Esophagus (tissue), 2 donors: ENCODE measurements at regions not wholly inside any gene's neighbourhood (a gene's known extent, or its start where the extent isn't known, plus 50 kb on each side); places are given as distances from the start of the nearest gene placed in this dataset.
"Not testable (repeated sequence)": the region's sequence is repeated elsewhere in the genome, so short reads cannot be mapped to it uniquely, and the experiment has no call there.

Source experiments
- H3K27ac ChIP-seq, 2 donors: one replicate each; pipeline ENCODE4 v1.5.1; 2013; ENCODE audit warnings: low read depth in 2 of 2, mild to moderate bottlenecking in 2 of 2, inconsistent platforms in 1 of 2, low read length in 1 of 2, moderate library complexity in 1 of 2
- H3K27me3 ChIP-seq, 2 donors: one replicate each; pipeline ENCODE4 v1.6.1; 2013; ENCODE audit warnings: low read length in 2 of 2, control low read depth in 1 of 2, mild to moderate bottlenecking in 1 of 2; ENCODE audit not compliant: insufficient read depth in 2 of 2, control insufficient read depth in 1 of 2
- H3K36me3 ChIP-seq, 2 donors: one replicate each; pipeline ENCODE4 v1.6.1; 2013; ENCODE audit warnings: low read length in 1 of 2; ENCODE audit not compliant: control insufficient read depth in 2 of 2, insufficient read depth in 2 of 2
- H3K4me1 ChIP-seq, 2 donors: one replicate each; pipeline ENCODE4 v1.6.1; 2013; ENCODE audit warnings: low read length in 1 of 2; ENCODE audit not compliant: control insufficient read depth in 2 of 2, insufficient read depth in 2 of 2
- H3K4me3 ChIP-seq, 2 donors: one replicate each; pipeline ENCODE4 v1.5.1; 2013; ENCODE audit warnings: low read length in 2 of 2, mild to moderate bottlenecking in 2 of 2, low read depth in 1 of 2, moderate library complexity in 1 of 2
- H3K9me3 ChIP-seq, 2 donors: one replicate each; pipeline ENCODE4 v1.6.1; 2013; ENCODE audit warnings: mild to moderate bottlenecking in 2 of 2, low read depth in 1 of 2, low read length in 1 of 2, moderate library complexity in 1 of 2; ENCODE audit not compliant: control insufficient read depth in 2 of 2, insufficient read depth in 1 of 2
- whole genome bisulfite sequencing, 2 donors: extraction: QIAGEN DNeasy Blood & Tissue Kit; methylation state at CpG; one replicate each; pipeline ENCODE4 v1.1.7; 2013; 5-methylcytosine and 5-hydroxymethylcytosine counted together
- donor health status: healthy with polysubstance abuse.
- donor health status: Bipolar disorder and iron deficiency.

GRCh38 chr13:110976785-110977184 lies 61.9 kb upstream of the ANKRD10 start:
- H3K4me1 ChIP-seq: no peaks in the 10 kb centered on the region

GRCh38 chr13:110973007-110973700 lies 58.3 kb upstream of the ANKRD10 start:
- Histone ChIP-seq H3K9me3 (peaks cover 0 to 2% of the 10 kb centered on the region in 2 donors), H3K4me1 (no peaks in the 10 kb centered on the region), H3K27ac (no peak overlapping the region), H3K4me3 (no peak overlapping the region), H3K36me3 (no peaks in the 10 kb centered on the region), H3K27me3 (no peaks in the 10 kb centered on the region)
- 58 to 78% methylated on average over 1 of the region's 1 CpG for WGBS, 2 donors

More at GRCh38 chr13:110976785-110977184, 61.9 kb upstream of the ANKRD10 start:
- no peak overlapping the region for H3K27ac ChIP-seq
- no peaks in the 10 kb centered on the region for H3K9me3 ChIP-seq
- H3K36me3 ChIP-seq: no peaks in the 10 kb centered on the region
- H3K4me3 ChIP-seq: no peak overlapping the region
- H3K27me3 ChIP-seq: no peaks in the 10 kb centered on the region

- H3K27me3 ChIP-seq: no peaks in the 10 kb centered on the region
- no peaks in the 10 kb centered on the region for H3K36me3 ChIP-seq
- H3K27ac ChIP-seq: no peak overlapping the region
- 93 to 95% methylated on average over 1 of the region's 1 CpG for WGBS, 2 donors
- peaks cover 0 to 2% of the 10 kb centered on the region in 2 donors for H3K9me3 ChIP-seq
- H3K4me1 ChIP-seq: no peaks in the 10 kb centered on the region
- H3K4me3 ChIP-seq: no peak overlapping the region
These were observed 56.6 kb upstream of the ANKRD10 start for GRCh38 chr13:110971486-110971885.

- not testable (repeated sequence) for H3K27ac ChIP-seq, H3K4me3 ChIP-seq, H3K27me3 ChIP-seq, H3K36me3 ChIP-seq, H3K4me1 ChIP-seq
- peaks cover 0 to 10% of the 10 kb centered on the region in 2 donors for H3K9me3 ChIP-seq
- WGBS, 2 donors: 83 to 85% methylated on average over 4 of the region's 4 CpGs
These were observed 52.4 kb upstream of the ANKRD10 start for GRCh38 chr13:110967156-110967855.

- Histone ChIP-seq H3K27ac (no peak overlapping the region), H3K27me3 (no peaks in the 10 kb centered on the region), H3K4me1 (peaks cover 0 to 3% of the 10 kb centered on the region in 2 donors), H3K36me3 (no peaks in the 10 kb centered on the region), H3K9me3 (peaks cover 0 to 8% of the 10 kb centered on the region in 2 donors), H3K4me3 (no peak overlapping the region)
- 84 to 89% methylated on average over 8 of the region's 8 CpGs for WGBS, 2 donors
These were observed 50.9 kb upstream of the ANKRD10 start for GRCh38 chr13:110965755-110966134.

GRCh38 chr13:110965038-110965754 lies 50.3 kb upstream of the ANKRD10 start:
- no peak overlapping the region for H3K4me3 ChIP-seq
- no peak overlapping the region for H3K27ac ChIP-seq
- 38 to 41% methylated on average over 5 of the region's 5 CpGs for WGBS, 2 donors
- peaks cover 0 to 3% of the 10 kb centered on the region in 2 donors for H3K4me1 ChIP-seq
- H3K36me3 ChIP-seq: no peaks in the 10 kb centered on the region
- H3K9me3 ChIP-seq: peaks cover 0 to 8% of the 10 kb centered on the region in 2 donors
- H3K27me3 ChIP-seq: no peaks in the 10 kb centered on the region
